ENCODE measurements at regions not wholly inside any gene's neighbourhood (a gene's known extent, or its start where the extent isn't known, plus 50 kb on each side); places are given as distances from the start of the nearest gene placed in this dataset.

GRCh38 chr5:104541141-104541785 is 978.7 kb upstream of the NUDT12 start:
- TF ChIP-seq CTCF (conservative IDR thresholded peaks at IDR 0.05), result no peak
- TF ChIP-seq ZFX (IDR thresholded peaks at IDR 0.05), result no peak
